Naive B cell (primary cell): ENCODE measurements at regions not wholly inside any gene's neighbourhood (a gene's known extent, or its start where the extent isn't known, plus 50 kb on each side); places are given as distances from the start of the nearest gene placed in this dataset.

ENCODE experiments used
- ATAC-seq, 2 donors: fragments of 150-1000 bp; cut with Tn5 transposase; 2 replicates each; pipeline ENCODE4 v1.10.0; 2021; ENCODE audit warnings: low read depth in 2 of 2, mild to moderate bottlenecking in 2 of 2, moderate library complexity in 2 of 2
- DNase-seq: peaks from one replicate; pipeline ENCODE4 v3.0.0; 2022
- H3K27ac Mint-ChIP-seq, 6 donors: one replicate each; pipeline ENCODE4 v1.8.0; 2020 to 2022; ENCODE audit warnings: mild to moderate bottlenecking in 6 of 6, mixed read lengths in 6 of 6, moderate library complexity in 5 of 6, inconsistent platforms in 2 of 6
- H3K27me3 Mint-ChIP-seq, 3 donors: one replicate each; pipeline ENCODE4 v1.8.0; 2021 to 2022; ENCODE audit warnings: mixed read lengths in 3 of 3, mild to moderate bottlenecking in 1 of 3
- H3K36me3 Mint-ChIP-seq, 2 donors: one replicate each; pipeline ENCODE4 v1.8.0; 2020 to 2022; ENCODE audit warnings: mixed read lengths in 2 of 2, inconsistent platforms in 1 of 2, mild to moderate bottlenecking in 1 of 2
- H3K4me1 Mint-ChIP-seq, 3 donors: one replicate each; pipeline ENCODE4 v1.8.0; 2020 to 2022; ENCODE audit warnings: mixed read lengths in 3 of 3, inconsistent platforms in 1 of 3, mild to moderate bottlenecking in 1 of 3, moderate library complexity in 1 of 3
- H3K4me3 Mint-ChIP-seq, 8 donors: one replicate each; pipeline ENCODE4 v1.8.0; 2020 to 2022; ENCODE audit warnings: mild to moderate bottlenecking in 8 of 8, mixed read lengths in 8 of 8, moderate library complexity in 8 of 8, inconsistent platforms in 2 of 8
- H3K9me3 Mint-ChIP-seq, 7 donors: one replicate each; pipeline ENCODE4 v1.8.0; 2020 to 2022; ENCODE audit warnings: mixed read lengths in 7 of 7, mild to moderate bottlenecking in 5 of 7, inconsistent platforms in 2 of 7, moderate library complexity in 1 of 7

- no peak for DNase-seq
- Mint-ChIP-seq H3K9me3 (peaks cover 0 to 4% (median 2%) of the 10 kb centered on the region in 7 donors), H3K27ac (peak overlapping the region in 1 of 6 donors; percentile 17), H3K27me3 (peaks cover 70 to 91% (median 85%) of the 10 kb centered on the region in 3 donors), H3K4me3 (peak overlapping the region; percentile 64 to 92 (median 78)), H3K4me1 (peaks cover 35 to 37% (median 37%) of the 10 kb centered on the region in 3 donors), H3K36me3 (peaks cover 0 to 2% of the 10 kb centered on the region in 2 donors)
- no peak for ATAC-seq
These were observed 241.9 kb upstream of the TOPAZ1 start for GRCh38 chr3:43999728-44000319.

GRCh38 chr3:44000586-44000985 is 241.1 kb upstream of the TOPAZ1 start:
- DNase-seq (no peak), ATAC-seq (no peak)
- Mint-ChIP-seq H3K4me3 (peak overlapping the region in 2 of 8 donors; percentile 37 to 65), H3K4me1 (peaks cover 33 to 36% (median 33%) of the 10 kb centered on the region in 3 donors), H3K27me3 (peaks cover 69 to 86% (median 83%) of the 10 kb centered on the region in 3 donors), H3K9me3 (peaks cover 0 to 4% (median 2%) of the 10 kb centered on the region in 7 donors), H3K36me3 (no peaks in the 10 kb centered on the region), H3K27ac (no peak overlapping the region)

GRCh38 chr3:44001072-44001471 is 240.6 kb upstream of the TOPAZ1 start:
- no peak for ATAC-seq

GRCh38 chr3:44003801-44004200 is 237.9 kb upstream of the TOPAZ1 start:
- no peak overlapping the region for H3K4me3 Mint-ChIP-seq
- H3K36me3 Mint-ChIP-seq: no peaks in the 10 kb centered on the region
- H3K27me3 Mint-ChIP-seq: peaks cover 38 to 61% (median 55%) of the 10 kb centered on the region in 3 donors
- DNase-seq (no peak), ATAC-seq (no peak)
- H3K4me1 Mint-ChIP-seq: peaks cover 1 to 6% (median 5%) of the 10 kb centered on the region in 3 donors
- H3K9me3 Mint-ChIP-seq: peaks cover 0 to 2% (median 0%) of the 10 kb centered on the region in 7 donors
- no peak overlapping the region for H3K27ac Mint-ChIP-seq

More at GRCh38 chr3:44001072-44001471, 240.6 kb upstream of the TOPAZ1 start:
- Mint-ChIP-seq H3K36me3 (no peaks in the 10 kb centered on the region), H3K27me3 (peaks cover 65 to 81% (median 78%) of the 10 kb centered on the region in 3 donors), H3K9me3 (peaks cover 0 to 4% (median 0%) of the 10 kb centered on the region in 7 donors), H3K27ac (no peak overlapping the region), H3K4me3 (peak overlapping the region in 1 of 8 donors; percentile 37), H3K4me1 (peaks cover 28 to 31% (median 28%) of the 10 kb centered on the region in 3 donors)
- DNase-seq: no peak

- ATAC-seq (no peak), DNase-seq (no peak)
- no peak overlapping the region for H3K4me3 Mint-ChIP-seq
- no peaks in the 10 kb centered on the region for H3K4me1 Mint-ChIP-seq
- no peaks in the 10 kb centered on the region for H3K9me3 Mint-ChIP-seq
- peak overlapping the region in 1 of 6 donors; percentile 14 for H3K27ac Mint-ChIP-seq
- peaks cover 0 to 9% of the 10 kb centered on the region in 2 donors for H3K36me3 Mint-ChIP-seq
- peaks cover 18 to 54% (median 52%) of the 10 kb centered on the region in 3 donors for H3K27me3 Mint-ChIP-seq
These were observed 230.0 kb upstream of the TOPAZ1 start for GRCh38 chr3:44011680-44012079.

- H3K36me3 Mint-ChIP-seq: peaks cover 0 to 9% of the 10 kb centered on the region in 2 donors
- ATAC-seq (no peak), DNase-seq (no peak)
- H3K9me3 Mint-ChIP-seq: no peaks in the 10 kb centered on the region
- H3K27ac Mint-ChIP-seq: no peak overlapping the region
- peaks cover 20 to 54% (median 52%) of the 10 kb centered on the region in 3 donors for H3K27me3 Mint-ChIP-seq
- peak overlapping the region in 1 of 8 donors; percentile 66 for H3K4me3 Mint-ChIP-seq
- no peaks in the 10 kb centered on the region for H3K4me1 Mint-ChIP-seq
These were observed 229.4 kb upstream of the TOPAZ1 start for GRCh38 chr3:44012160-44012899.

- H3K4me1 Mint-ChIP-seq: no peaks in the 10 kb centered on the region
- DNase-seq: no peak
- peaks cover 0 to 9% of the 10 kb centered on the region in 2 donors for H3K36me3 Mint-ChIP-seq
- no peak overlapping the region for H3K27ac Mint-ChIP-seq
- no peak overlapping the region for H3K4me3 Mint-ChIP-seq
- no peaks in the 10 kb centered on the region for H3K9me3 Mint-ChIP-seq
- no peak for ATAC-seq
- H3K27me3 Mint-ChIP-seq: peaks cover 23 to 54% (median 52%) of the 10 kb centered on the region in 3 donors
These were observed 227.7 kb upstream of the TOPAZ1 start for GRCh38 chr3:44013967-44014366.

- Mint-ChIP-seq H3K9me3 (no peaks in the 10 kb centered on the region), H3K27ac (no peak overlapping the region), H3K36me3 (peaks cover 0 to 9% of the 10 kb centered on the region in 2 donors), H3K4me3 (no peak overlapping the region), H3K4me1 (no peaks in the 10 kb centered on the region), H3K27me3 (peaks cover 22 to 54% (median 51%) of the 10 kb centered on the region in 3 donors)
- no peak for ATAC-seq
- DNase-seq: no peak
These were observed 226.5 kb upstream of the TOPAZ1 start for GRCh38 chr3:44015170-44015569.

- Mint-ChIP-seq H3K4me3 (no peak overlapping the region), H3K27ac (no peak overlapping the region), H3K36me3 (peaks cover 0 to 6% of the 10 kb centered on the region in 2 donors), H3K27me3 (peaks cover 32 to 57% (median 55%) of the 10 kb centered on the region in 3 donors), H3K4me1 (peaks cover 2 to 9% (median 5%) of the 10 kb centered on the region in 3 donors), H3K9me3 (no peaks in the 10 kb centered on the region)
- no peak for ATAC-seq
- DNase-seq: no peak
These were observed 224.9 kb upstream of the TOPAZ1 start for GRCh38 chr3:44016818-44017217.

- Mint-ChIP-seq H3K36me3 (no peaks in the 10 kb centered on the region), H3K27me3 (peaks cover 37 to 58% (median 56%) of the 10 kb centered on the region in 3 donors), H3K4me1 (peaks cover 6 to 16% (median 12%) of the 10 kb centered on the region in 3 donors), H3K4me3 (peak overlapping the region in 2 of 8 donors; percentile 24 to 52), H3K9me3 (no peaks in the 10 kb centered on the region), H3K27ac (no peak overlapping the region)
- DNase-seq: no peak
- ATAC-seq: no peak
These were observed 222.8 kb upstream of the TOPAZ1 start for GRCh38 chr3:44018926-44019325.

- H3K36me3 Mint-ChIP-seq: no peaks in the 10 kb centered on the region
- no peak overlapping the region for H3K27ac Mint-ChIP-seq
- no peaks in the 10 kb centered on the region for H3K9me3 Mint-ChIP-seq
- H3K27me3 Mint-ChIP-seq: peaks cover 44 to 66% (median 63%) of the 10 kb centered on the region in 3 donors
- DNase-seq (no peak), ATAC-seq (no peak)
- peaks cover 6 to 16% (median 12%) of the 10 kb centered on the region in 3 donors for H3K4me1 Mint-ChIP-seq
- no peak overlapping the region for H3K4me3 Mint-ChIP-seq
These were observed 221.9 kb upstream of the TOPAZ1 start for GRCh38 chr3:44019736-44020135.

- DNase-seq (no peak), ATAC-seq (no peak)
- peaks cover 48 to 70% (median 67%) of the 10 kb centered on the region in 3 donors for H3K27me3 Mint-ChIP-seq
- H3K9me3 Mint-ChIP-seq: no peaks in the 10 kb centered on the region
- H3K4me1 Mint-ChIP-seq: peaks cover 6 to 16% (median 12%) of the 10 kb centered on the region in 3 donors
- no peak overlapping the region for H3K4me3 Mint-ChIP-seq
- H3K27ac Mint-ChIP-seq: no peak overlapping the region
- H3K36me3 Mint-ChIP-seq: no peaks in the 10 kb centered on the region
These were observed 221.5 kb upstream of the TOPAZ1 start for GRCh38 chr3:44020143-44020542.

GRCh38 chr3:44021651-44022594 is 219.8 kb upstream of the TOPAZ1 start:
- H3K4me1 Mint-ChIP-seq: peaks cover 6 to 16% (median 12%) of the 10 kb centered on the region in 3 donors
- peaks cover 58 to 75% (median 72%) of the 10 kb centered on the region in 3 donors for H3K27me3 Mint-ChIP-seq
- no peak for ATAC-seq
- H3K4me3 Mint-ChIP-seq: peak overlapping the region; percentile 33 to 80 (median 60)
- DNase-seq: no peak
- H3K27ac Mint-ChIP-seq: peak overlapping the region in 1 of 6 donors; percentile 44
- no peaks in the 10 kb centered on the region for H3K9me3 Mint-ChIP-seq
- H3K36me3 Mint-ChIP-seq: no peaks in the 10 kb centered on the region
